Tibial nerve (tissue), 4 donors: ENCODE measurements at regions not wholly inside any gene's neighbourhood (a gene's known extent, or its start where the extent isn't known, plus 50 kb on each side); places are given as distances from the start of the nearest gene placed in this dataset.

Experiments used
- DNase-seq, 2 donors: peaks; one replicate each; pipeline ENCODE4 v3.0.0-alpha.2; 2019; ENCODE audit warnings: low spot score in 2 of 2
- H3K27ac ChIP-seq, 4 donors: fragments of 200-600 bp; sonication (generic) in 3 of 4; one replicate each; pipeline ENCODE4 v1.5.1; 2017 to 2019; ENCODE audit warnings: mild to moderate bottlenecking in 1 of 4
- H3K27me3 ChIP-seq, 2 donors: fragments of 200-600 bp; sonication (generic) in 1 of 2; one replicate each; pipeline versions ENCODE4 v1.5.1 to v1.6.0; 2017 to 2019
- H3K36me3 ChIP-seq, 3 donors: fragments of 200-600 bp; sonication (generic); one replicate each; pipeline ENCODE4 v1.5.1; 2018 to 2019
- H3K4me1 ChIP-seq, 4 donors: fragments of 200-600 bp; sonication (generic) in 3 of 4; one replicate each; pipeline ENCODE4 v1.5.1; 2017 to 2019
- H3K4me3 ChIP-seq, 4 donors: fragments of 200-600 bp; sonication (generic) in 3 of 4; one replicate each; pipeline ENCODE4 v1.5.1; 2017 to 2019; ENCODE audit warnings: mild to moderate bottlenecking in 1 of 4, moderate library complexity in 1 of 4
- H3K9me3 ChIP-seq, 4 donors: fragments of 200-600 bp; sonication (generic) in 3 of 4; one replicate each; pipeline ENCODE4 v1.5.1; 2017 to 2019
- CTCF ChIP-seq, 5 experiments: fragments of 200-600 bp in 3 of 5; fragments of 450-650 bp in 2 of 5; sonication (generic) in 3 of 5; IDR thresholded peaks; one replicate each; pipeline ENCODE4 v1.5.1; 2016 to 2019; ENCODE audit warnings: antibody characterized with exemption in 5 of 5, mild to moderate bottlenecking in 3 of 5, moderate library complexity in 2 of 5
- EP300 ChIP-seq, 2 donors: sonication (generic); formaldehyde crosslinking; IDR thresholded peaks; one replicate each; pipeline ENCODE4 v1.6.1; 2017; ENCODE audit warnings: antibody characterized with exemption in 2 of 2, mild to moderate bottlenecking in 1 of 2
- POLR2A ChIP-seq, 2 donors: fragments of 450-650 bp; IDR thresholded peaks; one replicate each; pipeline ENCODE4 v1.6.1; 2017; ENCODE audit warnings: antibody characterized with exemption in 2 of 2, mild to moderate bottlenecking in 2 of 2, moderate library complexity in 2 of 2
- WGBS, 2 donors: methylation state at CpG; one replicate each; pipeline ENCODE4 v1.1.5; 2018; 5-methylcytosine and 5-hydroxymethylcytosine counted together

GRCh38 chr21:26708223-26708800 is 135.2 kb upstream of the CYYR1 start:
- Histone ChIP-seq H3K27ac (no peak overlapping the region), H3K27me3 (no peaks in the 10 kb centered on the region), H3K9me3 (no peaks in the 10 kb centered on the region), H3K36me3 (no peaks in the 10 kb centered on the region), H3K4me1 (no peaks in the 10 kb centered on the region), H3K4me3 (no peak overlapping the region)
- DNase-seq, result no peak
- TF ChIP-seq CTCF (IDR thresholded peaks at IDR 0.05), result no peak
- no peak for TF ChIP-seq POLR2A (IDR thresholded peaks at IDR 0.05)
- TF ChIP-seq EP300 (IDR thresholded peaks at IDR 0.05), result no peak
- WGBS, 2 donors, result 93 to 96% methylated on average over 3 of the region's 3 CpGs

- H3K4me1 ChIP-seq, result no peaks in the 10 kb centered on the region
- 67 to 80% methylated on average over 2 of the region's 2 CpGs for WGBS, 2 donors
- H3K27ac ChIP-seq, result no peak overlapping the region
- no peaks in the 10 kb centered on the region for H3K36me3 ChIP-seq
- DNase-seq, result no peak
- H3K9me3 ChIP-seq, result no peaks in the 10 kb centered on the region
- H3K27me3 ChIP-seq, result no peaks in the 10 kb centered on the region
- TF ChIP-seq EP300 (IDR thresholded peaks at IDR 0.05) (no peak), POLR2A (IDR thresholded peaks at IDR 0.05) (no peak)
- no peak overlapping the region for H3K4me3 ChIP-seq
Measured at GRCh38 chr21:26707246-26707645, 134.2 kb upstream of the CYYR1 start.

- no peaks in the 10 kb centered on the region for H3K4me1 ChIP-seq
- TF ChIP-seq EP300 (IDR thresholded peaks at IDR 0.05), result no peak
- no peaks in the 10 kb centered on the region for H3K9me3 ChIP-seq
- H3K4me3 ChIP-seq, result no peak overlapping the region
- no peaks in the 10 kb centered on the region for H3K27me3 ChIP-seq
- H3K27ac ChIP-seq, result no peak overlapping the region
- DNase-seq, result no peak
- WGBS, 2 donors, result 80 to 81% methylated on average over 3 of the region's 3 CpGs
- no peaks in the 10 kb centered on the region for H3K36me3 ChIP-seq
Measured at GRCh38 chr21:26698416-26698815, 125.3 kb upstream of the CYYR1 start.

GRCh38 chr21:26691416-26691815 is 118.3 kb upstream of the CYYR1 start:
- Histone ChIP-seq H3K9me3 (peaks cover 0 to 9% (median 0%) of the 10 kb centered on the region in 4 donors), H3K27me3 (no peaks in the 10 kb centered on the region), H3K27ac (no peak overlapping the region), H3K4me1 (no peaks in the 10 kb centered on the region), H3K4me3 (no peak overlapping the region), H3K36me3 (no peaks in the 10 kb centered on the region)
- DNase-seq, result no peak
- 73 to 84% methylated on average over 2 of the region's 2 CpGs for WGBS, 2 donors
- TF ChIP-seq EP300 (IDR thresholded peaks at IDR 0.05), result no peak
- TF ChIP-seq POLR2A (IDR thresholded peaks at IDR 0.05), result no peak
- no peak for TF ChIP-seq CTCF (IDR thresholded peaks at IDR 0.05)

GRCh38 chr21:26686705-26687104 is 113.6 kb upstream of the CYYR1 start:
- WGBS, 2 donors, result 85 to 96% methylated on average over 6 of the region's 6 CpGs
- no peaks in the 10 kb centered on the region for H3K4me1 ChIP-seq
- TF ChIP-seq POLR2A (IDR thresholded peaks at IDR 0.05), result no peak
- no peak overlapping the region for H3K27ac ChIP-seq
- H3K27me3 ChIP-seq, result no peaks in the 10 kb centered on the region
- H3K4me3 ChIP-seq, result no peak overlapping the region
- DNase-seq, result no peak
- peaks cover 0 to 9% (median 0%) of the 10 kb centered on the region in 4 donors for H3K9me3 ChIP-seq
- no peaks in the 10 kb centered on the region for H3K36me3 ChIP-seq

- TF ChIP-seq POLR2A (IDR thresholded peaks at IDR 0.05) (no peak), CTCF (IDR thresholded peaks at IDR 0.05) (no peak), EP300 (IDR thresholded peaks at IDR 0.05) (no peak)
- no peak overlapping the region for H3K27ac ChIP-seq
- H3K27me3 ChIP-seq, result no peaks in the 10 kb centered on the region
- H3K9me3 ChIP-seq, result peaks cover 0 to 9% (median 0%) of the 10 kb centered on the region in 4 donors
- DNase-seq, result no peak
- no peak overlapping the region for H3K4me3 ChIP-seq
- no peaks in the 10 kb centered on the region for H3K36me3 ChIP-seq
- WGBS, 2 donors, result 41 to 55% methylated on average over 3 of the region's 3 CpGs
- H3K4me1 ChIP-seq, result no peaks in the 10 kb centered on the region
Measured at GRCh38 chr21:26686278-26686677, 113.2 kb upstream of the CYYR1 start.

- no peak for DNase-seq
- whole genome bisulfite sequencing, 2 donors, result 60 to 77% methylated on average over 4 of the region's 4 CpGs
- no peak overlapping the region for H3K27ac ChIP-seq
Measured at GRCh38 chr21:26684889-26685288, 111.8 kb upstream of the CYYR1 start.

More at GRCh38 chr21:26684889-26685288, 111.8 kb upstream of the CYYR1 start:
- no peaks in the 10 kb centered on the region for H3K36me3 ChIP-seq
- no peak overlapping the region for H3K4me3 ChIP-seq
- H3K4me1 ChIP-seq, result no peaks in the 10 kb centered on the region
- TF ChIP-seq EP300 (IDR thresholded peaks at IDR 0.05) (no peak), POLR2A (IDR thresholded peaks at IDR 0.05) (no peak), CTCF (IDR thresholded peaks at IDR 0.05) (no peak)
- H3K9me3 ChIP-seq, result peaks cover 0 to 2% (median 0%) of the 10 kb centered on the region in 4 donors
- H3K27me3 ChIP-seq, result no peaks in the 10 kb centered on the region
